ENCODE measurements at regions not wholly inside any gene's neighbourhood (a gene's known extent, or its start where the extent isn't known, plus 50 kb on each side); places are given as distances from the start of the nearest gene placed in this dataset.

DNA sequence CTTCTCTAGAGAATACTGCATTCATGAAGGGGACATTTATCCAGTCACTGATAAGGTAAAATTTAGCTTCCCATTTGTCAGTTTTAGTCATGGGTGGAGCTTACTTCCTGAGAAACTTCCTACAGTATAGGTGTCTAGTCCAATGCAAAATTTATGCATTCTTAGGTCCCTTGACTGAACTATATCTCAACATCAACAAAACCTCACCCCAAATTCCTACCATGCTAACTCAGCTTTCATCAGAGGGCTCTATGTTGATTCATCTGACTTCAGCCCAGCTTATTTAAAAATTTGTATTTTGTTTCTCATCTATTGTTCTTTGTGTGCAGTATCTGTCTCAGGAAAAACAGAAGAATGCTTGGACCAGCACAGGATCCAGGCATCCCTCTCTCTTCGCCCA, 296.4 kb upstream of the ACVR2A start:
- no peak for DNase-seq

DNA sequence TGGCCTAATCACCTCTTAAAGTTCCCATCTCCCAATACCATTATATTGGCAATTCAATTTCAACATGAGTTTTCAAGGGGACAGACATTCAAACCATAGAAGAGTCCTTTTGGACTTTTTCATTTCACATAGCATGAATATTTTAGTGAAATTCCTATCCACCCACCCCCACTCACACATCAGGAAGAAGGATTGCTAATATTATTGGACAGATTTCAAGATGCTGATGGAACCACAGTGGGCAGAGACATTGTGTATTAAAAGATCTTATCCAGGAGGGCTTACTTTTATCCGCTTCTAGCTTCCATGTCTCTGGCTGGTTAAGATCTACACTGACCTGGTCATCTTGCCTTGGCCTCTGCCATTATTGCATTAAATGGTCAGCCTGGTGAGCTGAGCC, 297.4 kb upstream of the ACVR2A start:
- no peak for DNase-seq

DNA sequence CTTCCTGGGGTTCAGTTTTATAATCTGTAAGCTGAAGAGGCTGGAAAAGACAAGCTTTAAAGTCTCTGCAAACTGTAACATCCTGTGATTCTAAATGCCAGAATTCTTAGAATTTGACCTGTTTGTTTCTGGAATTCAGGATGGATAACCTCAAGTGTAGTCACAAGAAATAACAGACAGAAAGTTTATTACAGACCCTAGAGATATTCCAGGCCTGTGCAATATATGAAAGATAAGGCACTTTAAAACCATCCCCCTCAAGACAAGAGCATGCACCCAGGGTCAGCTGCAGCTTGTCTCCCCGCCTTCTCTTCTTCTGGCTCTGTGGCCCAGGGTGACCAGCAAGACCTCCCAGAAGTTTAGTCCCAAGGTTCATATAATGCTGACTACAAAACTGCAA, 298.7 kb upstream of the ACVR2A start:
- no peak for DNase-seq

DNA sequence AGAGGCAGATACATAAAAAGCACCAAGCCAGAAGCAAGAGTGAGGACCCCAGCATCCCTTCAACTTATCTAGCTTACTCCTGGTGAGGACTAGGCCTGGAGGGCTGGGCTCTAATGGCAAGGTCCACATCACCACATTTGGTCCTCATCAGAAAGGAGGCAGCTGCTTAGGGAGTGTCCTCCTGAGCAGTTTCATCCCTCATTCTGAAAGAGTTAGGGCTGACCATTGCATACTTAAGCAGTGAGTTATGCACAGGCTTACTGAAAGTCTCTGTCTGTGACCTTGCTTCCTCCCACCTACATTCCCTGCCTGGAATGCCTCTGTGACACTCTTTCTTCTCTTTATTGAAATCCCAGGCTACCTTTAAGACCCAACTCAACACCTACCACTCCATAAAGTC, 301.8 kb upstream of the ACVR2A start:
- no peak for DNase-seq

DNA sequence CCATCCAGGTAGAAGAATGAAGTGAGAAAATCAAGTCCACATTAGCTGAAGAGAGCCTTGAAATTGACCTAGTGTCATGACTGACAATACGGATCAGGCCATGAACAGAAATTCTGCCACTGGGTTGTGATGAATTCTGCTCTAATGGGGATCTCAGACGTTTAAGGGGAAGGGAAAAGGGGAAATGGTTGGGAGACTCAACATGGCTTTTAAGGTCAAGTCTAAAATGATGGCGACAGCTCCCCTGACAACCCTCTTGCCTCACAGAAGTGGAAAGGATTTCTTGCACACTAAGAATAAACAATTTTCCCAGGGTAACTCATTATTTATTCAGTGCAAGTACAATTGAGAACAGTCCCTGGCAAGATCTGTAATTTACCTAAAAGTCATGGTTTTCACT, 302.5 kb upstream of the ACVR2A start:
- no peak for DNase-seq

DNA sequence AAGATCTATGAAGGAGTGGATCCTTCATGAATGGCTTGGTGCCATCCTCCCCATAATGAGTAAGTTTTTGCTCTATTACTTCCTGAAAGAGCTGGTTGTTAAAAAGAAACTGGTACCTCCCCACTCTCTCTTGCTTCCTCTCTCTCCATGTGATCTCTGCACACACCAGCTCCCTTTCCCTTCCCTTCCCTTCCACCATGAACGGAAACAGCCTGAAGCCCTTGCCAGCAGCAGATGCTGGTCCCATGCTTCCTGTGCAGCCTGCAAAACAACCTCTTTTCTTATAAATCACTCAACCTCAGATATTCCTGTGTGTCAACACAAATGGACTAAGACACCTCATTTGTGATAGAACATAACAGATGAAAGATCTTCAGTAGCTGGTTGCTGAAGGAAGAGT, 303.5 kb upstream of the ACVR2A start:
- DNase-seq, result no peak

DNA sequence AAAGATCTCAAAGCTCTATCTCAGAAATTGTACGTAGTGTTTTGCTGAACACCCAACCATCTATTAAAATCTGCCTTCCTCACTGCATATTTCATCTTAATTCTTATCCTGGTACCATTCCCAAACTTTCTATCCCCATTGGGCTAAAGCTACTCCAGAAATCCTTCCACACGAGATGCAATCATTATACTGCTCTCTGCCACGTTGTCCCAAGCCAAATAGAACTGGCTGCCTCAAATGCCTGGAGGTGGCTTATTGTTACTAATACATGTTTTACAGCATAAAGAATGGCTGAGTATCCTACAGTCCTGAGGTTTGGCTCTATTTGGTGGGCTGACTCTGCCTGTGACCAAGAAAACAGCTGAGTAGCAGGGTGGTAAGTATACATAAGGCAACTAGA, 306.0 kb upstream of the ACVR2A start:
- DNase-seq, result no peak

DNA sequence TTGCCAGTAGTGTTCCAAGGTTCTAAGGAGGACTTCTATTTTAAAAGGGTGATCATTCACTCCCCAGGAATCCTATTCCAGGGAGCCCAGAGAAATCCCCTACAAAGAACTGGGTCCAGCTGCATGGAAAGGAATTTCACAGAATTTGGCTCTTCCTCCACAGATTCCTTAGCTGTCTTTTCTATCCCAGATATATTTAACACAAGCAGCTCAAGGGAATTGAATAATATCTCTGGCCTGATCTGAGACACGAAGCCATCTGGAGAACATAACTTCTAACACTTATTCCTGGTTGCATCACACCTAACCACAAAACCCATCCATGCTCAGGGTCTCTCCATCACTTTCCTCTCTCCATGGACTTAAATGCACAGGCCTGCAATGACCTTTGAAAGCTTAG, 306.7 kb upstream of the ACVR2A start:
- no peak for DNase-seq

DNA sequence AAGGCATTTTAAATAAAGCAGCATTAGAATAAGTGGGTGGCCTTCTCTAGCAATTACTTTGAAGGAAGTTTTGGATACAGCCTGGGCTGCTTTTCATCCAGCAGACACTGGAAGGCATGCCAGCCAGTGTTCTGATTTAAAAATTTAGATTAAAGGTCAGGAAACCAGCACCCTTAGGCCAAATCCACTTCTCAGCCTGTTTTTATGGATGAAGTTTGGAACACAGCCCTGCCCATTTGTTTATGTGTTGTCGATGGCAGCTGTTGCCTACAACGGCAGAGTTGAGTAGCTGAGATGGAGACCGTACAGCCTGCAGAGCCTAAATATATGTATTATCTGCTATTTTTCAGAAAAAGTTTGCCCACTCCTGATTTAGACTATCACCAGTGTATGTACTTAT, 313.6 kb upstream of the ACVR2A start:
- DNase-seq, result no peak

DNA sequence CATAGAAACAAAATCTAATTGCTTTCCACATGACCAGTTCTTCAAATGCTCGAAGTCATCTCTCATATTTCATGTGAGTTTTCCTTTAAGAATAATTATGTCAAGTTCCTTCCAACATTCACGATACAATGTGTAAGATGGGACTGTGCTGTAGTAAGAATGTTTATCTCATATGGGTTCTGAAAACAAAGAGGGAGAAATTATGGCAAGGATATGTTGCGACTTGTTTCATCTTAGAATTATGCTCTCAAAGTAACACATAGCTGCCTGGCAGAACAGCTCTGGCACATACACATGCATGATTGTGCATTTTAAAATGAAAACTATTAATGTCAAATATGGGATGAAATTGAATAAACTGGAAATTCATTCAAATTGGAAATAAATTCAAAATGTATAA, 314.8 kb upstream of the ACVR2A start:
- DNase-seq, result no peak

DNA sequence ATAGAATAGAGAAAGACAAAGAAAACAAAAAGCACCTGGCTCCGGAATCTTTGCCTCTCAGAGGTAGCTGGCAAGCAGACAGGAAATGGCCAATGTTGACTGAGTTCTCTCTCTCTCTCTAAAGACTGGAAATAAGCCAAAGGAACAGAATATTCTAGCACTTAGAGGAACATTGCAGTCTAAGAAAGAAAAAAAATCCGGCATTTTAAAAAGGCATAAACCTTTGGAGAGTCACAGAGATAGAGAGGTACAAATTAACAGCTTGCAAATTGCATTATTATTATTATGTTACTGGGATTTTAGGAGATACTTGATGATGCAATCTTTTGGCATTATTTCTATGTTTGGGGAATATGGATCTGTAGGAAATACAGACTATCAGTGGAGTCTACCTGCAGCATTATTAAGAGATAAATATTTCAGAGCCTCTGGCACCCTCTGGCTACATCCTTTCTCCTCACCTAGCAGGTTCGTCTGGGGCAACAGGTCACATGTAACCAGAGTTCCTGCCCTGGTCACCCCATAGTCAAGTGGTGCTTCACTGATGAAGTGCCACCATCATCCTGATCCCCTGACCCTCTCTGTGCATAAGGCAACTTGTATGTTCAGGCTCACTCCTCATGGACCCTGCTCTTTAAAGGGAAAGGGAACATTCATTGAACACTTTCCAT, 318.9 kb upstream of the ACVR2A start:
- no peak for DNase-seq

DNA sequence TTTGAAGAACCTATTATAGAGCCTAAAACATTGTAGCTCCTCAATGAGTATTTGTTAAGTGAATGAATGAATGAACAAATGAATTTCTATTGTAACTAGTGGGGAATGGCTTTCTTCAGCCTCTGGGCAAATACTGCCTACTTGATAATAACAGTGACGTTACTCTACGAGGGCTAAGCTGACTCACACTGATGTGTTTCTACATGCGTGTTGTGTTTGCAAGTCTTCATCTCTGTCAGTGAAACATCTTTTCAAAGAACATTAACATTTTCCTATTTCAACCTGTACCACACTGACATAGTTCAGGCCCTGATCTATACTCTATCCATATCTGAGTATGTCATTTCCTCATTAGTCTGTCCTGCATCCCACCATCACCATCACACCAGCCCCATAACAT, 319.9 kb upstream of the ACVR2A start:
- DNase-seq, result no peak

DNA sequence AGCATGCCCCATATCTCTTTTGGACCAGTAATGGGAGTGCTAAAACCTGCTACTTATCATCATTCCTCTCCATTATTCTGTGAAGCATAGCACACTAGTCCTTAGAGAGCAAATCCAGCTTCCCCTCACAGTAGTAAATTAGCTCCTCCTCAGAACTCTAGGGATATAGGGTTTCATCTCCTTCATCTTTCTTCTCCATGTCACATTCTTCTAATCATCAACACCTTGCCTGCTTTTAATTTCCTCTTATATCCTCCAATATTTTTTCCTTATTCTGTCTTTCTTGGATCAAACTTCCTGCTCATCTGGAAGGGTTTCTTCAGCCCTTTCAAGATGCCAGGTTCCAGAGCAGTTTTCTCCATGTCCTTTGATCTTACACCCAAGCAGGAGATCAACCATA, 321.4 kb upstream of the ACVR2A start:
- no peak for DNase-seq

DNA sequence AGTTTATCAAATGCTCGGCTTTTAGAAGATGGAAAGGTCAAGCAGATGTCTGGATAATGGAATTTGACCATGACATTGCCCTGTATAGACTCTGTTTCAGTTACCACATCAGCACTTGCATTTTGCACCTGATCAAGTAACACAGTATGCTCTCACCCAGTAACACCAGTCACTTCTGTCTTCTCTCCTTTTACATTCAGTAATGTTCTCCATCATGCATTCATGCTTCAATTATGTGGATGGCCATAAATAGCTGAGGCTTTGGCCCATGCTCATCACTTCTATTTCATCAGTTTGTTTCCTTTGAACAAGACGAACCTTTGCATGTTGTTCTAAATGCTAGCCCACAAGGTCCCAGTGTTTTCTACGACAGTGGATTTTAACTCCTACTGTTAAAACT, 322.9 kb upstream of the ACVR2A start:
- no peak for DNase-seq

DNA sequence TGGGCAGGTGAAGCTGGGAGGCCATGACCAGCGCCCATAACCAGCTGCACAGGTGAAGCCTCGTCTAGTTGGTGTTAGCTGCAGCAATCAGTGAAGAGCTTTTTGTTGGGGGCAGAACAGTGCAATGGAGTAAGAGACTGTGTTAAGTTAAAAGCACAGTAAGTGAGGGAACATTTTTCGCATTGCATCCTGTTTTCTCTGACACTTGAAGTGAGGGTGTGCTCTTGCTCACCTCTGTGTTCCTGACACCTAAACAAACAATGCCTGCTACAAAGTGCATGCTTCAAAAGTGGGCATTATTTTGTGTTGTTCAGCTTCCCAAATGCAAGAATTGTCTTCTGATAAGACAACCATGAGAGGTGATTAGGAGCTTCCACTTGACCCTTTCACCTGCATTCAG, 324.0 kb upstream of the ACVR2A start:
- no peak for DNase-seq

DNA sequence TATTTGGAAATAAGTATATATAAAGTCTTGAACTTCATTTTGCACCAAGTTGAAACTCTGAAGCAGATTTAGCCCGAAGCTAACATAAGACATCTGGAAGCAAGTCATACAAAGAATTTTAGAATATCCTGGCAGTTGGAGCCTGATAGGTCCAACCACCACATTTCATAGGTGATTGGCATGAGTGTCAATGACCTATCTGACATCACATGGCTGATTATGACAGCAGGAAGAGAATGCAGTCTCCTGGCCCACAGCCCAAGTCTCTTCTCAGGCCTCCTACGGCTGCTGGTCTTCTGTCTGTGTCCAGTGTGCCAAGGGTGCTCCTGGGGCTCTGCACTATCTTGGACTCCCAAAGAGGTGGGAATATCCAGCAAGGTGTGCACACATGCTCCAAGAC, 325.7 kb upstream of the ACVR2A start:
- no peak for DNase-seq

DNA sequence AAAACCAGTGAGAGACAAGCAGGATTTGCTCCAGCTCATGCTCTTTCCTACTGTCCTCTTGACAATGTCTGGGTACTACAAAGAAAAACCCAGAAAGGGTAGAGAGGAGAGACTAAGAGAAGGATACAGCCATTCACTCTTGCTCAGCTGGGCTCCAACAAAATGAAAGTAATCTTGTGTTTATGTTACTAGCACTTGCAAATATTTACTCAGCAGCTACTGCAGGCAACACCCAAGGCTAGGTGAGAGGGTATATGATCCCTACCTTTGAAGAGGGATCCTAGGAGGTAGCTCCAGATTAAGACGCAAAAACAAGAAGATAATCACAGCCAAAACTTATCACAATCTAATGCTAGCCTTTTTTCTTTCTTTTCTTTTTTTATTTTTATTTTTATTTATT, 329.6 kb upstream of the ACVR2A start:
- DNase-seq, result no peak

DNA sequence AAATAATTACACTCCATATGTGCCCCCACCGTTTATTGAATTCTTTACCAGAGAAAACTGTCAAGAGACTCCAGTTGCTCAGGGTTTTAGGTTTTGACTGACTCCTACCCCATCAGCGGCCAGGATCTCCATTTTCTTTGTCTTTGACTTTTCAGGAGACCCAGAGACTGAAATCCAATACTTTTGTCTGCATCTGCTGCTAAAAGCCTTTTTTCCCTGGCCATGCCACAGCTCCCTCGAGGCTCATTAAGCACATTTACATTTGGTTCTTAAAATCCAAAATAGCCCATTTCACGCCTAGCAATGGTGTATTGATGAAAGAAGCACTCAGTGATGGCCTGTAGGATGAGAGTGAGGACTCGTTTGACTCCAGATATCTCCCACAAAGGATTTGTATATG, 332.6 kb upstream of the ACVR2A start:
- no peak for DNase-seq

DNA sequence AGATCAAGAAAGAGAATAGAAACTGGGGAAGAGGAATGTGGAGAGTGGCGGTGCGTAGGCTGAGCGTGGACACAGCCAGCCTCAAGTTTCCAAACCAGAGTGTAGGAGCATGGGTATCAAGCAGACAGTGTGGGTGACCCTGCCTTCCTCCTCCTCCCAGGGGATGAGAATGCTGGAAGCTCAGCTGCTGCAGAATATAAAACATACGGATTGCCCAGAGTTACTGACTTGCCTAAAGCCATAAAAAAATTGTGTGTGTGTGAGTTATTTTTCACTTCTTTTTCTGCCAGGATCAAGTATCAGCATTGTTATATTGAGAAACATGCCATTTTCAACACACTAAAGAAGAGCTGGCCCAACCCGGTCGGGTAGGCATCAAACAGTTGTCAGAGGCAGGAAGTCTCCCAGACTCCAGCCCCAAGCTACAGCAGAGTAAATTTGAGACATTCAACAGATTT, 333.3 kb upstream of the ACVR2A start:
- no peak for DNase-seq

DNA sequence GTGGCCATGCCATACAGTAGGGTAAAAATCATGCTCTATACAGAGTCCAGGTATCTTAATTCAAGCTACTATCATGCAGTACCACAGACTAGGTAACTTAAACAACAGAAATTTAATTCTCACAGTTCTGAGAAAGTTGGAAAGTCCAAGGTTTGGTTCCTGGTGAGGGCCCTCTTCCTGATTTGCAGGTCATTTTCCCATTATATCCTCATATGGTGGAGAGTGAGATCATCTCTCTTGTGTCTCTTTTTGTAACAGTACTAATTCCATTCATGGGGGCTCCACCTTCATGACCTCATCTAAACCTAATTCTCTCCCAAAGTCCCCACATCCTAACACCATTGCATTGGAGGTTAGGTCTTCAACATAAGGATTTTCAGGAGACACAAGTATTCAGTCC, 335.0 kb upstream of the ACVR2A start:
- DNase-seq, result no peak

DNA sequence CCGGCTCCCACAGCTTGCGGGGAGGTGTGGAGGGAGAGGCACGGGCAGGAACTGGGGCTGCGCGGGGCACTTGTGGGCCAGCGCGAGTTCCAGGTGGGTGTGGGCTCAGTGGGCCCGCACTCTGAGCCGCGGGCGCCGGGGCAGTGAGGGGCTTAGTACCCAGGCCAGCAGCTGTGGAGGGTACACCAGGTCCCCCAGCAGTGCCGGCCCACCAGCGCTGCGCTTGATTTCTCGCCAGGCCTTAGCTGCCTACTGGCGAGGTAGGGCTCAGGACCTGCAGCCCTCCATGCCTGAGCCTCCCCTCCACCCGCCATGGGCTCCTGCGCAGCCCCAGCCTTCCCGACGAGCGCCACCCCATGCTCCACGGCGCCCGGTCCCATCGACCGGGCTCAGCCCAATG, 337.9 kb upstream of the ACVR2A start:
- DNase-seq, result no peak

DNA sequence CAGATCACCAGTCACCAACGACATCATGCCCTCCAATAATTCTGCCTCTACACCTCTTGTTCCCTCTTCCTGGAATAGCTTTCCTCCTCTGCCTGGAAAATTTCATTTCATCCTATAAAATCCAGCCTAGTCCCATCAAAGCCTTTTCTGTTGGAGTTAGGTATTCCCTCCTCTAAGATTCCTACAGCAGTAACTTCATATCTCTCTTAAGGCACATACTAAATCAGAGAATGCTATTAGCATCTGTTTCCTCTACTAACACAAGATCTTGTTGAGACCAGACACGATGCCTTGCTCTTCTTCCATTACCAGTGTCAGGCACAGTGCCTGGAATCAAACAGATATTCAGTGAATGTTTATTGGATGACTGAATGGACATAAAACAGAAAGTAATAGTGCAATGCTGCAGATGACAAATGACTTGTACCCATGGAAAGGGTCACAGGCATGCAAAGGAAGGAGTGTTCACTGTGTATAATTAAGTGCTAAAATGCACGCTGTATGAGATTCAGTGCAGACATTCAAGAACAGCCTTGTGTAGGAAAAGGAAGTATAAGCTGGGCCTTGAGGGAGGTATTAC, 342.0 kb upstream of the ACVR2A start:
- no peak for DNase-seq

DNA sequence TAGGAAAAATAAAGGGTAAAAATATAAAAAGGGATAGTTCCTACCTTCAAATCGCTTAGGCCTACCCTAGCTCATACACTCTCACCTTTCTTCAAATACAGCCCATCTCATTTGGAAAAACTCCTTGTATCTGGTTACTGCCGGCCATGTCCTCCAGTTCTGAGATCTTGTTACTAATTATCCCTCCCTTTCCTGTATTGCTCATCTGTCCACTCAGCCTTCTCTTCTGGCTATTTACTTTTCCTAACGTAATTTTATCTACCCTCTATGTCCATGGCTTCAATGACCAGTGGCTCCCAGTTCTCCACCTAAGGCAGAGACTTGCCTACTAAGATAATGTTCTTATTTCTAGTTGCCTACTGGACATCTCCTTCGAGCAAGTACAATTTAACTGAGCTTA, 342.9 kb upstream of the ACVR2A start:
- DNase-seq, result no peak

DNA sequence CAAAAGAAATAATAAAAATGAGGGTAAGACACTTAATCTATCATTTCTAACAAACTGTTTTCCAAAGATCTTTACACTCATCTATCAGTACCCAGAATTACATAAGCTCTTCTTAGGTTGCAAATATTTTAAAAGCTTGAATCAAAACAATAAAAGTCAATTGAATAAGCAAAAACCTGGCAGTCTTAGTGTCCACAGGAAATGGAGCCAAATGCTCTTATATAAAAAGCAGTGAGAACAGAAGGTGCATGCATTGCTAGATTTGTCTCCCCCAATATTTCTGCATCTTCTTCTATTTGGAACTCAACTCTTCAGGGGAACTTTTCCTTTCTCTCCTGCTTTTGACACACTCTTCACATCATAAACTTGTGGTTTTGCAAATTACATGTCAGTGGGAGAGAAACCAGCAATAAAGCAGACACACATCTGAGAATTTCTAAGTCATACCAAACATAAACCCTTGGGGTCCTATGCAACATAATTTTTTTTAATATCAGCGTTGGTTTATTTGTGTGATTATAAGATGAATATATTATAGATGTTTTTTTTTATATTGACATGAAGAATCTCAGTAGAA, 343.9 kb upstream of the ACVR2A start:
- no peak for DNase-seq

DNA sequence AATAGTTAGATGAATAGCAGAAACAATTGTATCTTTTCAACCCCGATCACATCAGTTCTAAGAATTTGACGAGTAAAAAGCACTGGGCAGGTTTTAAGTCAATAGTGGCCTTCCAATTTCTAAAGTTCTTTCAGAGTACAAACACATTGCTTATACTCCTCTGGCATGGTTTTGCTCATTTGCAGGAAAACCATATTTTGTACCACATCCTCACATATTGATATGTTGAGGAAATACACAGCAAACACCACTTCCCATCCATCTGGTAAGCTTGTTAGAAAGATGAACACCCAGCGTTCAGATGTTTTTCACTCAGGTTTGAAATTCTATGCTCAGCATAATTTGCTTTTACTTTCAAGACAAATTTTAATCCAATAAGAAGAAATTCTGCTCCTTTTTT, 344.6 kb upstream of the ACVR2A start:
- no peak for DNase-seq
